Dermis blood vessel endothelial cell (primary cell): ENCODE measurements at regions not wholly inside any gene's neighbourhood (a gene's known extent, or its start where the extent isn't known, plus 50 kb on each side); places are given as distances from the start of the nearest gene placed in this dataset.

Source experiments
- DNase-seq: peaks from one replicate; pipeline ENCODE4 v3.0.0; 2010

DNA sequence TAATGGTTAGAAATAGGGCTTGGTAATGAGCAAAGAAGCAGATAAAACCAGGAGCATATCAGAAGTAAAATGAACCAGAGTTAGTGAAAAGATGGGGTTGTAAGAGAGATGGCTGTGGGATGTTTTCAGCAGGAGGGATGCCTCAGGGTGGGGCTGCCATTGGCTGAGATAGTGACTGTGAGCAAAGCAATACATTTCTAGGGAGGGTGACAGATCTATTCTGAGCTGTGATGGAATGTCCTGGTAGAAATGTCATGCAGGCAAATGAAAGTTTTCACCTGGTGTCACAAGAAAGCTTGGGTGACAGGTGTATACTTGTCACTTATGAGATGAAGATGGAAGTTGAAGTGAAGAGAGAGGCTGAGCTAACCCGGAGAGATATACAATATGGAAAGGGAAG lies 435.9 kb downstream of the TNS3 start:
- DNase-seq, result no peak

- DNase-seq, result no peak
Measured at GRCh38 chr7:47145186-47145725, 436.7 kb downstream of the TNS3 start.

GRCh38 chr7:47143339-47143738 lies 438.6 kb downstream of the TNS3 start:
- DNase-seq, result no peak

DNA sequence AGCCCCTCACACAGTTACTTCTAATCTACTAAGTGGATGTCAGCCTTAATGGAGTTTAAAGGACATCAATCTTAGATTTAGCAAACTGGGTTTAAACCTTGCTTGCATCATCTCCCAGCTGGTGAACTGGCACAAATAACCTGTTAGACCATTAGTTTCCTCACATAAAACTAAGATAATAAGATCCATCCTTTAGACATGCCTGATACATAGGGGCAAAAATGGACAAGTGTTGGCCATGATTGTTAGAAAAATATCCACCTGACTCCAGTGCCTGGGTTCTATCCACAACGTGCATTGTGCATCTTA lies 439.1 kb downstream of the TNS3 start:
- no peak for DNase-seq

DNA sequence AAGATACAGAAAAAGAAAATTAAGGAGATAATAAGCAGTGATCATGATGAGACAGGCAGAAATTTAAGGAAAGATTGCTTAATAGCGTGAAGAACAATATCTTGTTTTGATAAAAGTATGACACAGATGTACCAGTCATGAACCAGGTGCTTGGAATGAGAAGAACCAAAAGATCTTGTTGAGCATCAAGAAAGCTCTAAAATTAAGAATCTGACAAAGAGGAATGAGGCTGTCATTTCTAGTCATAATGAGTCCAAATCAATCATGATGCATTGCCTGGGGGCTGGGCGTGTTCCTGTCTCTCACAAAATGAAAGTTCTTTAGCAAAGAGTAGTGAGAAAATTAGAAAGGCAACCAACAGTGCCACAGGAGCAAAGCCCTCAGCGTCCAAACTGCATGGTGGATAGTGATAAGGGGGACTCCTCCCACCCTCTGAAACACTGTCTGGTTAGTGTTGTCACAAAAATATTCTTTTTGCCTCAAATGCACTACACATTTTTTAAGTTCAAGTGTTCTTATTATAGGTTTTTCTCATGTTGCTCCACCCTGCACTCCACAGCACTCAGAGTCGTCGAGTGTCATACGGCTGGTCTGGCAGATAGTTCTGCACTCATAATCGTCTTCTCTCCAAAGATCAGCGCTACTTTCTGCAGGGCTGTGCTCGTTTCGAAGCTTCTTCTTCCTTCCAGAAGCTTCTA lies 439.6 kb downstream of the TNS3 start:
- DNase-seq, result no peak

DNA sequence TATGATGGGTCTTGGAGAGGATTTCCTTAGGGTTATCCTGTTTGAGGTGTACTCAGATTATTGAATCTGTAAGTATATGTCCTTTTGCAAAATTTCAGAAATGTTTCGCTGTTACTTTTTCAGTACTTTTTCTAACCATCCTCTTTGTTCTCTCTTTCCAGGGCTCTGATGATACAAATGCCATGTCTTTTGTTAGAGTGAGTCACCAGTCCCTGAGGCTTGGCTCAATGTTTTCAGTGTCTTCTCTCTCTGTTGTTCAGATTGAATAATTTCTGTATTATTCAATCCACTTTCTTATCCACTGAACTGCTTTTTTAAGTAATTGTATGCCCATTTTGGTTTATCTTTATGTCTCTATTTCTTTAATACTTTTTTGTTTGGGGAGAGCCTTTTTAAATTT lies 449.4 kb downstream of the TNS3 start:
- DNase-seq, result no peak

DNA sequence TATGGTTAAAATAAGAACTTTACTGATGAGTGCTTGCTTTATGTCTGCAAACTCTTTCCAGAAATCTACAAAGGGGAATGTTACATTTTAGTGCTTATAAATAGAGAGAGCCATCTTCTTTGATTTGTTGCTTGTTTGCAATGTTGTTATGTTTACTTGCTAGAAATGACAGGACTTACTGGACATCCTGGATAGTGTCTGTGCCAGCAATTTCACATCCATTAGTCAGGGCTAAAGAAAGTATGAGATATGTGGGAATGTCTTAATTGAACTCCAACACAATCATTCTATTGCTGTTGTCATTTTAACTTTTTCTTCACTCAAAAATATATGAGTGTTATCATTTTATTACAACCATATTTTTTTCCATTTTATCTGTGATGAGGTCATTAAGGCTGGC lies 453.2 kb downstream of the TNS3 start:
- DNase-seq, result no peak

DNA sequence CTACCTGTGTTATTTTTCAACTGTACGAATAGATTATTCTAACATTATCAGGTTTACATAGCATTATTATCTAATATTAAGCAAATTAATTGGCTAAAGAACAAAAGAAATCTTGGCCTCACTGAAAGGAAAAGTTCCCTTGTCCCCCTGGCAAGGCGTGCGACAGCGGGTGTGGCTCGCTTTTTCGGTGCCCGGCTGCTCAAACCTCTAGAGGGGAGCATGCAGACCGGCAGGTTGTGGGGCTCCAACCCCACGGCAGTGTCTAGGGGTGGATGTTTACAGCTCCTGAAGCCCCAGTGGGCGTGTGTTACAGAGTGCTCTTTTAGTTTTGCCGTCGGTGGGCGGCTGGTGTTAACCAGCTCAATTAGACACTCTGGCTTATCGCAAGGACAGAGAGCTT lies 456.4 kb downstream of the TNS3 start:
- no peak for DNase-seq

- DNase-seq, result no peak
Measured at GRCh38 chr7:47119261-47119865, 462.5 kb downstream of the TNS3 start.

DNA sequence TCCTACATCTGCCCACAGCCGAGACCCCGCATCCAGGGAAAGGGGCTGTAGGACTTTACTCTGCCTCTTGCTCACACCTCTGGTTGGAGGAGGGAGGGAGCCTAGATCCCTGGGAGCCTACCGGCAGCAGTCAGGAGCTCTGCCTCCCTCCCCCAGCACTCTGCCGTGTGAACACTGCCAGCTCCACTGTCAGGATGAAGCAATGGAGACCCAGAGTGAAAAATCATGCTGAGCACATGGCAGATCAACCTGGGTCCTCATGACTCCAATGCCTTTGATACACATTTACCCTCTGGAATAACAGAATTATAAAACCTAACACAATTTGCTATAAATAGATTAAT lies 477.7 kb downstream of the TNS3 start:
- no peak for DNase-seq

DNA sequence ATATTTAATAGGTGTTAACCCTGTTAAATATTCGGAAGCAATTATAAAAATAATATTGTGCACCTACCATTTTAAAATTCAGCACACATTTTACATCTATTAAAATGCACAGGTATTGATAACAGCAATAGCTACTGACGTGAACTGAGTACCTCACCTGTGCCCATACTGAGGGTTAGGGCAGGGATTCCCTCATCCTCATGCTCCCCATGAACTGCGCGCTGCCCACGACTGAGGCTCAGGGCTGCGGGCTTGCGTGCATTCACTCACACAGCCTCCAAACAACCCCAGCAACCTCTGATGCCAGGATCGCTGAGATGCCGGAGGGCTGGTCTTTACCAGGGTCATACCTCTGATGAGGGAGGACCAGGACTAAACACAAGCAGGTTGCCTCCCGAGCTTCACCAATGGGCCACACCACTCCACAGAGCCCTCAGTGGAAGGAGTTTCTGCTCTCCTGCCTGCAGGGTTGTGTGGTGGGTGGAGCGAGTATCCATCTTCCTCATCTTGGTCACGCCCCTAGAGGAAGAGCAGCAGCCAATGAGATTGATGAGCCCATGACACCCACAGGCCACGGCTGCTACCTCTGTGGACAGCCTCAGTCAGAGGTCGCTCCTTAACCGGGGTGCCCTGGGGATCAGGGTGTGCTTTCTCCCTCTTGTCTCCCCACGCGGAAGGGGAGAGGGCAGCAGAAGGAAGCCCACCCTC lies 478.3 kb downstream of the TNS3 start:
- DNase-seq, result no peak

DNA sequence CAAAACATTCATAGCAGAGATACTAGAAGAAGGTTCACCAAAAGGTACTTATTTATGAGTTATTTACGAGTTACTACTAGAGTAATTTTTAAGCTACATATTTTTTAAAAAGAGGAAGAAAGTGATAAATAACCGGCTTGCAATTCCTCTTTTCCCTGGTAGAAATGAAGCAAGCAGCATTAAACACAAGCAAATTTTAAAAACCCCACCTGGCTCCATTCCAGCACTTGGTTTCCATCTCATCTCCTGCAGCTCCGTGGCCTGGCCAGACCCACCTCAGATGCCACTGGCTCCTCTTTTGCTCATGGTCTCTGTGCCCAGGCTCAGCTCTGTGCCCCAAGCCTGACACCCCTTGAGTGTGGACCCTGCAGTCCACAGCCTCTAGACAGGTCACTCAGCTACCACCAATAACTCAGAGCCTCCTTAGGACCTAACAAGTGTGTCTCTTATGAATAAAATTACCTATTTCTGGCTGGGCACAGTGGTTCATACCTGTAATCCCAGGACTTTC lies 479.5 kb downstream of the TNS3 start:
- no peak for DNase-seq

GRCh38 chr7:47100817-47101435 lies 481.0 kb downstream of the TNS3 start:
- peak; percentile 80 for DNase-seq

DNA sequence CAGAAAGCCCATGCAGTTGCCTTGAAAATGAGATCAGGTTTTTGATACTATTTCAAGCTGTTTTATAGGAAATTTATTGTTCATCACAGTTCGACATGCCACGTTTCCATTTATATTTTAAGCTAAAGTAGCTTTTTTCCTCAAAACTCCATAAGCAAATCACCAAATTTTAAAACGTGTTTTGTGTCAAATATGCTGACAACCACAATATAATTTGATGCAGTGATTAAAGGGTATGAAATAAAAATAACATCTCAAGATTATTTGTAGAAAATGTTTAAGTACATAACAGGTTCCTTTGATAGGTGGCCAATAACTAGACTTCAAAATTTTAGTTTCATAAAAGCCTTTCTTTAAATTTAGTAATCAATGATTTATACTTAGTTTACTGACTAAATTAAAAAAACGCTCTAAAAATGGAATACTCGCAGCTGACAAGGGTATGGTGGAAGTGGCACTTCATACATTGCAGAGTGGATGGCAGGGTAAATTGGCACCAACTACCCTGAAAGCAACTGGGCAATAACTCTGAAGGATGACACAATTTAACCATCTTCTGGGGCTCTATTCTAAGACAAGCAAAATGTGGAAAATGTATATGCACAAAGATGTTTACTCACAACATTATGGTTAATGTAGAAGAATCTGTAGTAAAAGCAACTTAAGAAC lies 481.6 kb downstream of the TNS3 start:
- DNase-seq, result no peak

GRCh38 chr7:47097431-47097830 lies 484.5 kb downstream of the TNS3 start:
- no peak for DNase-seq

GRCh38 chr7:47095946-47096345 lies 486.0 kb downstream of the TNS3 start:
- DNase-seq, result no peak

DNA sequence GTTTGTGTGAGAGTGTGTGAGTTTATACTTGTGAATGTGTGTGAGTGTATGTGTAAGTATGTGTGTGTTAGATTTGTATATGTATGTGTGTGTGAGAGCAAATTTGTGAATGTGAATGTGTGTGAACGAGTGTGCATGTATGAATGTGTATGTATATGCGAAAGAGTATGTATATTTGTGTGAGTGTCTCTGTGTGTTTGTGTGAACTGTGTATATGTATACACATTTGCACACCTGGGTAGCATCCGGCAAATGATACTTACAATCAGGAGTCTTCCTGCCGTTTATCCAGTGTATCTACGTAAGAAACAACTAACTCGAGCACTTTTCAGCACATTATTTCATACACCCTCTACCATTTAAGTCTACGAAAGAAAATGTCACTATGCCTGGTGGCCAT lies 487.4 kb downstream of the TNS3 start:
- DNase-seq, result no peak

- DNase-seq, result no peak
Measured at GRCh38 chr7:47093320-47094234, 488.3 kb downstream of the TNS3 start.

- no peak for DNase-seq
Measured at GRCh38 chr7:47092336-47092735, 489.6 kb downstream of the TNS3 start.

DNA sequence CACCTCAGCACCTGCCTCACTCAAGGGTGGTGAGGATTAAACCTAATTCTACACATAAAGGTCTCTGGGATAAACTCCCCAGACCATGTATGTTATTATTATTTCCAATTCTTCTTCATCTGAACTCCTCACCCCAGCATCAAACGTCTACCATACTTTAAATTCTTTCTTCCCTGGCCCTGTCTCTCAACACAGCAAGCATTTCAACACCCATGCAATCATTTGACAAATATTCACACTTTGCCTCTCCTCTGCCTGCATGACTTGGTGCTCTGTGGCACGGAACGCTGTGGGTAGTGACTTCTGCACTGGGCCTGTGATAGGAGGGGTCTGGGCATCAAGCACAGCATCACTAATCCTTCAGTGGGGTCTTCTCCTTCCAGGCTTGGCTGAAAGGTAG lies 490.8 kb downstream of the TNS3 start:
- no peak for DNase-seq

- no peak for DNase-seq
Measured at GRCh38 chr7:47089461-47089860, 492.4 kb downstream of the TNS3 start.

- DNase-seq, result no peak
Measured at GRCh38 chr7:47089068-47089417, 492.9 kb downstream of the TNS3 start.
